ENCODE measurements at regions not wholly inside any gene's neighbourhood (a gene's known extent, or its start where the extent isn't known, plus 50 kb on each side); places are given as distances from the start of the nearest gene placed in this dataset.
A peak's percentile ranks its signal among the peaks of the same experiment; 100 is the strongest.

GRCh38 chr12:76277480-76277879 is 70.7 kb downstream of the BBS10 start:
- Histone ChIP-seq H3K9ac (ENCODE audit: low read depth, low read length) (no peak overlapping the region), H2AK5ac (ENCODE audit: low read depth, low read length) (peak overlapping the region; percentile 99), H3K27me3 (ENCODE audit: control insufficient read depth, insufficient read depth, low read length) (no peaks in the 10 kb centered on the region), H3K36me3 (ENCODE audit: control insufficient read depth, insufficient read depth, low read length) (no peaks in the 10 kb centered on the region; the same call in 1 of the 2 replicates), H2BK20ac (ENCODE audit: low read depth, low read length) (peak overlapping the region; percentile 97), H4K5ac (ENCODE audit: low read depth, low read length) (peak overlapping the region; percentile 59), H3K4me1 (ENCODE audit: control insufficient read depth, insufficient read depth, low read length) (peaks cover 27% of the 10 kb centered on the region), H3K27ac (ENCODE audit: insufficient read depth, low read length) (peak overlapping the region; percentile 52), H3K9me3 (ENCODE audit: control insufficient read depth, insufficient read depth, low read length) (no peaks in the 10 kb centered on the region), H3K18ac (ENCODE audit: low read depth, low read length) (peak overlapping the region; percentile 87), H3K9me1 (ENCODE audit: insufficient read depth, low read length) (peaks cover 30% of the 10 kb centered on the region), H4K20me1 (ENCODE audit: insufficient read depth, low read length) (no peaks in the 10 kb centered on the region; the same call in 1 of the 2 replicates), H4K8ac (ENCODE audit: low read depth in 2 of 2, low read length in 2 of 2) (peak overlapping the region; percentile 37 to 94), H2BK120ac (ENCODE audit: low read depth, low read length) (peak overlapping the region; percentile 95), H2AFZ (replicated peaks; ENCODE audit: low read length, poor library complexity) (no peak overlapping the region), H4K91ac (ENCODE audit: insufficient read depth, low read depth, low read length) (peak overlapping the region; percentile 89), H3K4me3 (ENCODE audit: insufficient read depth, low read depth, low read length) (no peak overlapping the region), H3K79me1 (ENCODE audit: low read depth in 1 of 2, low read length in 2 of 2) (peaks cover 11 to 46% of the 10 kb centered on the region in 2 experiments; a peak in 2 of 4 replicates), H3K4me2 (ENCODE audit: low read depth, low read length) (peak overlapping the region; percentile 59; the same call in 1 of the 2 replicates), H3K23ac (ENCODE audit: low read depth, low read length) (peak overlapping the region; percentile 81), H3K4ac (ENCODE audit: low read depth, low read length) (peak overlapping the region; percentile 93), H2BK15ac (ENCODE audit: low read depth, low read length) (peak overlapping the region; percentile 91), H2BK5ac (ENCODE audit: low read depth, low read length, poor library complexity, severe bottlenecking) (peak overlapping the region; percentile 83), H3K14ac (replicated peaks; ENCODE audit: low read depth, low read length) (peak overlapping the region; percentile 97), H2AK9ac (replicated peaks; ENCODE audit: low read depth, low read length, poor library complexity) (peak overlapping the region; percentile 60), H3K56ac (ENCODE audit: extremely low read depth, insufficient read depth, low read length) (peak overlapping the region; percentile 57; the same call in 1 of the 2 replicates)
- in situ Hi-C loops (cut with MboI; ENCODE audit: low sequenced_read_pairs), result no loop called here
- intact Hi-C loops (cut with micrococcal nuclease), result loop anchor here (5.0 kb wide), 2 partner anchors 50 to 195 kb away; partner anchors contain the start of gene NAP1L1
- no TSS peak for BruUV-seq (replicated peaks)
- TF ChIP-seq RCOR1 (IDR thresholded peaks at IDR 0.05; ENCODE audit: insufficient replicate concordance, low read length) (peak; percentile 90), ELK1 (IDR thresholded peaks at IDR 0.05; ENCODE audit: borderline replicate concordance, low read depth, low read length) (no peak), BHLHE40 (IDR thresholded peaks at IDR 0.05; ENCODE audit: low read depth, low read length) (peak; percentile 79; the same call in 1 of the 2 replicates), NFE2L2 (IDR thresholded peaks at IDR 0.05; ENCODE audit: low read depth, low read length) (no peak)
- POLR2A ChIA-PET (ENCODE audit: unreplicated experiment), result interaction anchor here (0.5 to 1.4 kb wide), 4 partner anchors 15 to 408 kb away, joined by 3 to 4 read pairs (median 4); no protein-coding TSS in a partner anchor
- DNase-seq, result peak; percentile 87
- peak; percentile 72 for ATAC-seq (ENCODE audit: low read depth)
- dilution Hi-C loops (cut with HindIII; ENCODE audit: low sequenced_read_pairs, unreplicated experiment), result no loop called here
- CTCF ChIA-PET, result interaction anchor here (0.6 to 1.6 kb wide), 6 partner anchors 8 to 774 kb away, joined by 3 to 6 read pairs (median 3); no protein-coding TSS in a partner anchor
- no CpG with 5 or more reads among the region's 4 CpGs for WGBS, 2 experiments (ENCODE audit: extremely low coverage in 2 of 2, insufficient read length in 1 of 2)
